Upper lobe of left lung (tissue), 6 donors: ENCODE measurements at regions not wholly inside any gene's neighbourhood (a gene's known extent, or its start where the extent isn't known, plus 50 kb on each side); places are given as distances from the start of the nearest gene placed in this dataset.

Source experiments
- ATAC-seq, 2 donors: fragments of 200-7000 bp; cut with Tn5 transposase; one replicate each; pipeline ENCODE4 v1.9.1; 2022; ENCODE audit warnings: mild to moderate bottlenecking in 2 of 2, moderate library complexity in 2 of 2; ENCODE audit not compliant: low FRiP score in 2 of 2
- DNase-seq, 2 donors: peaks; one replicate each; pipeline ENCODE4 v3.0.0-alpha.2; 2019 to 2020
- H3K27ac ChIP-seq, 4 donors: fragments of 200-600 bp; sonication (generic); one replicate each; pipeline ENCODE4 v1.5.1; 2016 to 2019
- H3K27me3 ChIP-seq, 4 donors: fragments of 200-600 bp; sonication (generic); one replicate each; pipeline ENCODE4 v1.5.1; 2017 to 2019
- H3K36me3 ChIP-seq, 4 donors: fragments of 200-600 bp; sonication (generic); one replicate each; pipeline ENCODE4 v1.5.1; 2016 to 2019
- H3K4me1 ChIP-seq, 4 donors: fragments of 200-600 bp; sonication (generic); one replicate each; pipeline ENCODE4 v1.5.1; 2018 to 2019
- H3K4me3 ChIP-seq, 4 donors: fragments of 200-600 bp; sonication (generic); one replicate each; pipeline ENCODE4 v1.5.1; 2017 to 2019; ENCODE audit warnings: mild to moderate bottlenecking in 2 of 4, moderate library complexity in 1 of 4
- H3K9me3 ChIP-seq, 4 donors: fragments of 200-600 bp; sonication (generic); one replicate each; pipeline ENCODE4 v1.5.1; 2018 to 2019
- EP300 ChIP-seq, 4 donors: sonication (generic); formaldehyde crosslinking; IDR thresholded peaks; one replicate each; pipeline ENCODE4 v1.5.1; 2017; ENCODE audit warnings: antibody characterized with exemption in 4 of 4, control low read depth in 2 of 4
- POLR2A ChIP-seq, 4 donors: fragments of 450-650 bp; IDR thresholded peaks; one replicate each; pipeline ENCODE4 v1.5.1; 2016 to 2017; ENCODE audit warnings: antibody characterized with exemption in 4 of 4, mild to moderate bottlenecking in 2 of 4
- POLR2AphosphoS5 ChIP-seq, 2 donors: sonication (generic); formaldehyde crosslinking; IDR thresholded peaks; one replicate each; pipeline ENCODE4 v1.5.1; 2017; ENCODE audit warnings: antibody characterized with exemption in 2 of 2
- WGBS, 2 donors: methylation state at CpG; one replicate each; pipeline ENCODE4 v1.1.5; 2017 to 2018; 5-methylcytosine and 5-hydroxymethylcytosine counted together
- TF ChIP-seq, protein P1 (sequence below), 6 experiments: fragments of 450-650 bp in 4 of 6; fragments of 200-600 bp in 2 of 6; sonication (generic) in 2 of 6; IDR thresholded peaks; one replicate each; pipeline ENCODE4 v1.5.1; 2016 to 2019; ENCODE audit warnings: antibody characterized with exemption in 6 of 6
- donor health status: DM: no; HTN: no; CAD: no; lungs with moderate emphysema.
- donor health status: DM: no; HTN: yes; CAD: no; lungs with severe emphysema.

DNA sequence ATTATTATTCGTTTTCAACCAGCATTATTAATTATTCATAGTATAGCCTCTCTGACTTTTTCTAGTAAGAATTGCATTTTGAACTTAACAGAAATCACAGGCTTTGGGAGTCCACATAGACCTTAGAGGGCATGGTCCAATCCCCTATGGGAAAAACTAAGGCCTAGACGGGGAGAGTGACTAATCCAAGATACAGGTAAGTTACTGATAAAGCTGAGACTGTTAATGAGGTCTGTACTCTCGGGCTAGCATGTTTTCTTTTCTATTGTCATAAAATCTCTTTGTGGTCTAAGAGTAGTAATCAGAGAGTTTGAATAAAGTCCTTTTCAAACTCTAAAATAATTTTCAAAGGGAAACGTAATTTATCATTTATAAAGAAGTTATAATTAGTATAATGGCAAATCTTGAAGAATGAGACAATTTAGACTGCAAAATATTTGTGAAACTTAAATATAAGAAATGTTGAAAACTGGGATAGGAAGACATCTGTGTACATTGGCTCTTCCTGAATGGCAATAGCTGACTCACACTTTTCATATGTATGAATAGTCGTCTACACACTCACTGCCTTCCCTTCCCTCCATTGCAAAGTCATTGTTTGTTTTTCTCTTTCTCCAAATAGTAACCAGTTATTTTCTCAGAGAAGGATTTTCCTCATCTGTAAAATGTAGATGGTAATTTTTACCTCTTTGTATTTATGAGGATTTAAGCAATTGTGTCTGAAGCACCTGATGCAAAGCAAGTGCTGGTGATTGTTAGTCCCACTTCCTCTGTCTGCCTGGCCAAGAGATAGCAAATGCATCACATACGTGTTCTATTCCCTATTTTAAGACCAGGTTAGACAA lies 207.9 kb upstream of the CD180 start:
- Histone ChIP-seq H3K36me3 (no peaks in the 10 kb centered on the region), H3K4me1 (peaks cover 0 to 4% (median 0%) of the 10 kb centered on the region in 4 donors), H3K4me3 (no peak overlapping the region), H3K27me3 (no peaks in the 10 kb centered on the region), H3K27ac (no peak overlapping the region), H3K9me3 (no peaks in the 10 kb centered on the region)
- TF ChIP-seq, protein P1, sequence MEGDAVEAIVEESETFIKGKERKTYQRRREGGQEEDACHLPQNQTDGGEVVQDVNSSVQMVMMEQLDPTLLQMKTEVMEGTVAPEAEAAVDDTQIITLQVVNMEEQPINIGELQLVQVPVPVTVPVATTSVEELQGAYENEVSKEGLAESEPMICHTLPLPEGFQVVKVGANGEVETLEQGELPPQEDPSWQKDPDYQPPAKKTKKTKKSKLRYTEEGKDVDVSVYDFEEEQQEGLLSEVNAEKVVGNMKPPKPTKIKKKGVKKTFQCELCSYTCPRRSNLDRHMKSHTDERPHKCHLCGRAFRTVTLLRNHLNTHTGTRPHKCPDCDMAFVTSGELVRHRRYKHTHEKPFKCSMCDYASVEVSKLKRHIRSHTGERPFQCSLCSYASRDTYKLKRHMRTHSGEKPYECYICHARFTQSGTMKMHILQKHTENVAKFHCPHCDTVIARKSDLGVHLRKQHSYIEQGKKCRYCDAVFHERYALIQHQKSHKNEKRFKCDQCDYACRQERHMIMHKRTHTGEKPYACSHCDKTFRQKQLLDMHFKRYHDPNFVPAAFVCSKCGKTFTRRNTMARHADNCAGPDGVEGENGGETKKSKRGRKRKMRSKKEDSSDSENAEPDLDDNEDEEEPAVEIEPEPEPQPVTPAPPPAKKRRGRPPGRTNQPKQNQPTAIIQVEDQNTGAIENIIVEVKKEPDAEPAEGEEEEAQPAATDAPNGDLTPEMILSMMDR (IDR thresholded peaks at IDR 0.05): no peak
- no peak for TF ChIP-seq EP300 (IDR thresholded peaks at IDR 0.05)
- TF ChIP-seq POLR2AphosphoS5 (IDR thresholded peaks at IDR 0.05): no peak
- no peak for TF ChIP-seq POLR2A (IDR thresholded peaks at IDR 0.05)
- WGBS, 2 donors: 72 to 74% methylated on average over 6 of the region's 6 CpGs
- DNase-seq (no peak), ATAC-seq (no peak)

DNA sequence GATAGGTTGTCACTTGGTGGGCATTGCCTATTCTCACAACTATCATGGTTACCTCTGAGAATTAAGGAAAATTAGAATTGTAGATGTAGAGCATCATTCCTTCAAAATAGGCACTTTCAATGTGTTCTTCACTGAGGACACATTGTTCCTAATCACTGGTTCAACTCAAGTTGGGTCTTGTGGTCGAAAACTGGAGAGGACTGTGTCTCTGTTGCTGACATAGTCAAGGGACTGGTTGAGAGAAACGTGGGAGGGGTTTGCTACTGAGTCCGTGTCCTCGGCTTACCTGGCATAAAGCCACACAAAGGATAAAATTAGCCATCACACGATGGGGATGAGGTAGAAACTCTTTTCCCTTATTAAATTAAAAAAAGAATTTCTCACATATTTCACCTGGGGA lies 205.9 kb upstream of the CD180 start:
- Histone ChIP-seq H3K36me3 (no peaks in the 10 kb centered on the region), H3K9me3 (no peaks in the 10 kb centered on the region), H3K4me1 (peaks cover 0 to 4% (median 0%) of the 10 kb centered on the region in 4 donors), H3K27ac (no peak overlapping the region), H3K4me3 (no peak overlapping the region), H3K27me3 (no peaks in the 10 kb centered on the region)
- no peak for DNase-seq
- TF ChIP-seq POLR2A (IDR thresholded peaks at IDR 0.05): no peak
- 87 to 89% methylated on average over 5 of the region's 5 CpGs for WGBS, 2 donors
- no peak for ATAC-seq

DNA sequence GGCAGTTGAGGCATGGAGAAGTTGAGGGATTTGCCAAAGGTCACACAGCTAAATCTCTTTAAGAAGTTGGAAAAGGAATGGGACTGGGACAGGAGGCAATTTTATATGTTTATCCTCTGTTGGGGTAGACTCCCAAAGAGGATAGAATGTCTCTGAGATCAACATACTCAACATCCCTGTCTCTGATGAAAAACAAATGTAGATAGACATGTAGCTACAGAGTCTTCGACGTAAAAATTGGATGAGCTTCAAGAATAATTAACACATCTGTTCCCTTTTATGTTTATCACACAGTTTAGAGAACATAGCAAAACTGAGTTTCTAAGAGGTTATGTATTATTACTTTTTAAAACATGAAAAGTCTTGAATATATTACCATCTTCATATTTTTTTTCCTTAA lies 204.6 kb upstream of the CD180 start:
- DNase-seq (no peak), ATAC-seq (no peak)
- Histone ChIP-seq H3K36me3 (no peaks in the 10 kb centered on the region), H3K9me3 (no peaks in the 10 kb centered on the region), H3K27ac (no peak overlapping the region), H3K4me3 (no peak overlapping the region), H3K4me1 (peaks cover 0 to 4% (median 0%) of the 10 kb centered on the region in 4 donors), H3K27me3 (no peaks in the 10 kb centered on the region)
- TF ChIP-seq, protein P1 (IDR thresholded peaks at IDR 0.05): no peak
- TF ChIP-seq POLR2A (IDR thresholded peaks at IDR 0.05): no peak
- WGBS, 2 donors: 61 to 78% methylated on average over 2 of the region's 2 CpGs

- TF ChIP-seq POLR2AphosphoS5 (IDR thresholded peaks at IDR 0.05) (no peak), POLR2A (IDR thresholded peaks at IDR 0.05) (no peak), EP300 (IDR thresholded peaks at IDR 0.05) (no peak)
- TF ChIP-seq, protein P1 (IDR thresholded peaks at IDR 0.05): no peak
- peaks cover 0 to 4% (median 0%) of the 10 kb centered on the region in 4 donors for H3K4me1 ChIP-seq
- no peak overlapping the region for H3K4me3 ChIP-seq
- no peaks in the 10 kb centered on the region for H3K36me3 ChIP-seq
- 59 to 76% methylated on average over 3 of the region's 3 CpGs for WGBS, 2 donors
- no peaks in the 10 kb centered on the region for H3K27me3 ChIP-seq
- no peaks in the 10 kb centered on the region for H3K9me3 ChIP-seq
- no peak for DNase-seq
- no peak overlapping the region for H3K27ac ChIP-seq
- ATAC-seq: no peak
Observed at GRCh38 chr5:67400752-67401151, 204.2 kb upstream of the CD180 start.

DNA sequence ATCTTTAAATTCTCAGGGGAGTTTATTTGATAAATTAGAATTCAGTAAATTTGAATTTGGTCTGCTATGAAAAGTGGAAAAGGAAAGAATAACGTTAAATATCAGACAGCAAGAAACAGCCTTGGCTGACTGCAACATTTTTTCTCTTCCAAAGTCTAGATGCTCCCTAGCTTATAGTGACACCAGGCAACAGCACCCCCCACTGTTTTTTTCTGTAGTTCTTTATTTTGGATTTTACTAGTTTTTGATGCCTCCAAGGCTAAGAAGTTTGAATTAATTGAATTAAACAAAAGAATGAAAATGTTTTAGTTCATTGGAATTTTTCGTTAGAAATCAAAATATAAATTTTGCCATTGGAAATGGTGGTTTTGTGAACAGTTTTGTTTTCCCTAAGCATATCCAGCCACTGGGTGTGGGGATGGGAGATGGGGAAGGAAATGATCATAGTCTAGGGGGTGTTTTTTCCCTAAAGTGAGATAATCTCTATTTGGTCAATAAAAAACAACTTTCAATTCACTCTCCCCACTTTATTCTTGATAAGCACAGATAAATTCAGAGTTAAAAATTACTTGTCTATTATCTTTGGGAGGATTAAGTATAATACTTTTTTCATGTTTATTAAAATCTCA lies 199.3 kb upstream of the CD180 start:
- H3K9me3 ChIP-seq: no peaks in the 10 kb centered on the region
- WGBS, 2 donors: 61 to 72% methylated on average over 2 of the region's 2 CpGs
- H3K4me1 ChIP-seq: peaks cover 0 to 7% (median 0%) of the 10 kb centered on the region in 4 donors
- no peak for TF ChIP-seq EP300 (IDR thresholded peaks at IDR 0.05)
- TF ChIP-seq, protein P1 (IDR thresholded peaks at IDR 0.05): no peak
- H3K36me3 ChIP-seq: no peaks in the 10 kb centered on the region
- DNase-seq: no peak
- no peak overlapping the region for H3K27ac ChIP-seq
- H3K4me3 ChIP-seq: no peak overlapping the region
- ATAC-seq: no peak
- H3K27me3 ChIP-seq: no peaks in the 10 kb centered on the region
